Sigmoid colon (tissue), 4 donors: ENCODE measurements at regions not wholly inside any gene's neighbourhood (a gene's known extent, or its start where the extent isn't known, plus 50 kb on each side); places are given as distances from the start of the nearest gene placed in this dataset.

Experiments
- EP300 ChIP-seq, 4 donors: sonication (generic); formaldehyde crosslinking; IDR thresholded peaks; one replicate each; pipeline ENCODE4 v1.6.1; 2017; ENCODE audit warnings: antibody characterized with exemption in 4 of 4
- POLR2A ChIP-seq, 2 donors: fragments of 450-650 bp; IDR thresholded peaks; one replicate each; pipeline ENCODE4 v1.6.1; 2016; ENCODE audit warnings: antibody characterized with exemption in 2 of 2, mild to moderate bottlenecking in 2 of 2, moderate library complexity in 2 of 2
- POLR2AphosphoS5 ChIP-seq, 4 donors: sonication (generic); formaldehyde crosslinking; IDR thresholded peaks; one replicate each; pipeline ENCODE4 v1.6.1; 2017; ENCODE audit warnings: antibody characterized with exemption in 4 of 4
- TF ChIP-seq, protein P1 (sequence below), 4 experiments: fragments of 450-650 bp in 3 of 4; fragments of 200-600 bp in 1 of 4; IDR thresholded peaks; one replicate each; pipeline ENCODE4 v1.5.1; 2016 to 2019; ENCODE audit warnings: antibody characterized with exemption in 4 of 4, mild to moderate bottlenecking in 3 of 4, moderate library complexity in 2 of 4

DNA sequence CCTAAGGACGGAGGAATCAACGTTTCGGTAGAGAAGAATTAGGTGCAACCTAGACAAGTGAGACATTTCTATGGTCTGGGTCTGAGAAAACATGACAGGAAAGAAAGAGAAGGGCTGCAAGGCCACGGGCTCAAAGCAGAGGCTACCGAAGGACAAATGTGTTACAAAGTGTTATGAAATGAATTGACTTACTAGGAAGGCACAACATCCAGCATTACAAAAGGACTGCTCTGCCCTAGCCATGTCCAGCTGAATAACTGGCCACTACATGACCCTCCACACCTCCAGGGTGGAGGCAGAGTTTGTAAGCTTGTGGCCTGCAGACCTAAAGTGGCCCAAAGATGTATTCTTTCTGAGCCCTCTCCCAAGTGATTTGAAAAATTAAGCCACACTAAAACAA lies 133.6 kb downstream of the GDAP2 start:
- TF ChIP-seq, protein P1, sequence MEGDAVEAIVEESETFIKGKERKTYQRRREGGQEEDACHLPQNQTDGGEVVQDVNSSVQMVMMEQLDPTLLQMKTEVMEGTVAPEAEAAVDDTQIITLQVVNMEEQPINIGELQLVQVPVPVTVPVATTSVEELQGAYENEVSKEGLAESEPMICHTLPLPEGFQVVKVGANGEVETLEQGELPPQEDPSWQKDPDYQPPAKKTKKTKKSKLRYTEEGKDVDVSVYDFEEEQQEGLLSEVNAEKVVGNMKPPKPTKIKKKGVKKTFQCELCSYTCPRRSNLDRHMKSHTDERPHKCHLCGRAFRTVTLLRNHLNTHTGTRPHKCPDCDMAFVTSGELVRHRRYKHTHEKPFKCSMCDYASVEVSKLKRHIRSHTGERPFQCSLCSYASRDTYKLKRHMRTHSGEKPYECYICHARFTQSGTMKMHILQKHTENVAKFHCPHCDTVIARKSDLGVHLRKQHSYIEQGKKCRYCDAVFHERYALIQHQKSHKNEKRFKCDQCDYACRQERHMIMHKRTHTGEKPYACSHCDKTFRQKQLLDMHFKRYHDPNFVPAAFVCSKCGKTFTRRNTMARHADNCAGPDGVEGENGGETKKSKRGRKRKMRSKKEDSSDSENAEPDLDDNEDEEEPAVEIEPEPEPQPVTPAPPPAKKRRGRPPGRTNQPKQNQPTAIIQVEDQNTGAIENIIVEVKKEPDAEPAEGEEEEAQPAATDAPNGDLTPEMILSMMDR (IDR thresholded peaks at IDR 0.05), result no peak
- TF ChIP-seq POLR2A (IDR thresholded peaks at IDR 0.05) (no peak), POLR2AphosphoS5 (IDR thresholded peaks at IDR 0.05) (no peak), EP300 (IDR thresholded peaks at IDR 0.05) (no peak)
